Right cardiac atrium (tissue), 5 donors: ENCODE measurements at regions not wholly inside any gene's neighbourhood (a gene's known extent, or its start where the extent isn't known, plus 50 kb on each side); places are given as distances from the start of the nearest gene placed in this dataset.

Source experiments
- ATAC-seq, 2 donors: fragments of 200-7000 bp; cut with Tn5 transposase; one replicate each; pipeline versions ENCODE4 v1.8.0 to v1.9.1; 2020; ENCODE audit warnings: moderate library complexity in 2 of 2, mild to moderate bottlenecking in 1 of 2
- DNase-seq, 3 donors: peaks; one replicate each; pipeline ENCODE4 v3.0.0-alpha.2; 2020
- H3K27ac ChIP-seq: one replicate; pipeline ENCODE4 v1.5.1; 2013; ENCODE audit warnings: mild to moderate bottlenecking, low read length, control low read depth, moderate library complexity
- H3K27me3 ChIP-seq: one replicate; pipeline ENCODE4 v1.6.1; 2013; ENCODE audit not compliant: control insufficient read depth, insufficient read depth
- H3K4me1 ChIP-seq: one replicate; pipeline ENCODE4 v1.6.1; 2013; ENCODE audit warnings: low read length; ENCODE audit not compliant: control insufficient read depth, insufficient read depth
- H3K4me3 ChIP-seq: one replicate; pipeline ENCODE4 v1.5.1; 2013; ENCODE audit warnings: low read length, control low read depth
- H3K9me3 ChIP-seq: one replicate; pipeline ENCODE4 v1.6.1; 2013; ENCODE audit warnings: low read length; ENCODE audit not compliant: control insufficient read depth
- WGBS: extraction: QIAGEN DNeasy Blood & Tissue Kit; methylation state at CpG from one replicate; pipeline ENCODE4 v1.1.7; 2013; 5-methylcytosine and 5-hydroxymethylcytosine counted together
- intact Hi-C, 4 donors: fragments of 100-400 bp; cut with DNase I; formaldehyde crosslinking; loops; one replicate each; pipeline versions ENCODE4 v1.11.0 to v1.14.0; 2022 to 2023
- donor health status: healthy with polysubstance abuse.
- donor health status: DM: no; HTN: yes; CAD: no.
- donor health status: DM: no; HTN: no; CAD: no.
- donor health status: DM: no; HTN: yes; CAD: no; lungs with severe emphysema.
- donor health status: DM: yes; HTN: yes; CAD: no.

DNA sequence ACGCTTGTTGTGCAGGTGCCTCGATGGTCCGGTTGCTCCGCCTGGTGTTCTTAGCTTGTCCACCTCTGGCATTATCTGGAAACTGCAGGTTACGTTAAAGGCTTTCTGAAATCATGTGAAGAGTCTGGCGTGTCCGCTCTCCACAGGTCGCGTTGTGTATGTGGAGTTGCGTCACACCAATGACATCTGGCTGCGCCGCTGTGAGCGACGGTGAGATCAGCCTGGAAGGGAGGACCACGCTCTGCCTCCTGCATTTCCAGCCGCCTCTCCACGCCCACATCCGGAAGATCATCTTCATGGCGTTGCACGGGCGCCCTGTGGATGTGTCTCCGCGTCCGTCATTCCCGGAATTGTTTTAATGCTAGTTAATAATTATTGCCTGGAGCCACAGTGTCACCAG lies 50.6 kb upstream of the GALNT9 start:
- intact Hi-C loops: no loop called here
- no peak overlapping the region for H3K27ac ChIP-seq
- H3K9me3 ChIP-seq: no peaks in the 10 kb centered on the region
- no peak overlapping the region for H3K4me3 ChIP-seq
- WGBS: 83% methylated on average over 25 of the region's 25 CpGs
- ATAC-seq: no peak
- H3K27me3 ChIP-seq: no peaks in the 10 kb centered on the region
- peak; percentile 8 to 33 (median 21) for DNase-seq
- no peaks in the 10 kb centered on the region for H3K4me1 ChIP-seq

GRCh38 chr12:132379576-132379975 lies 50.2 kb upstream of the GALNT9 start:
- Histone ChIP-seq H3K4me3 (no peak overlapping the region), H3K27ac (no peak overlapping the region), H3K9me3 (no peaks in the 10 kb centered on the region), H3K4me1 (no peaks in the 10 kb centered on the region), H3K27me3 (no peaks in the 10 kb centered on the region)
- WGBS: 89% methylated on average over 24 of the region's 24 CpGs
- intact Hi-C loops: no loop called here
- ATAC-seq (no peak), DNase-seq (peak in 2 of 3 donors; percentile 9 to 31)
